Mammary epithelial cell (primary cell): ENCODE measurements at regions not wholly inside any gene's neighbourhood (a gene's known extent, or its start where the extent isn't known, plus 50 kb on each side); places are given as distances from the start of the nearest gene placed in this dataset.

ENCODE experiments used
- EZH2 ChIP-seq: IDR thresholded peaks from 2 replicates; pipeline ENCODE4 v1.6.1; 2012; ENCODE audit warnings: low read length, inconsistent platforms, borderline replicate concordance
- TF ChIP-seq, protein P1 (sequence below), 2 donors: IDR thresholded peaks in 1 of 2; conservative IDR thresholded peaks in 1 of 2; 2 replicates each; pipeline ENCODE4 v1.5.1; 2011 to 2012; ENCODE audit warnings: inconsistent platforms in 2 of 2, low read length in 2 of 2, mild to moderate bottlenecking in 2 of 2, control low read depth in 1 of 2, low read depth in 1 of 2; ENCODE audit not compliant: insufficient read depth in 1 of 2; ENCODE audit errors: extremely low read depth in 1 of 2

DNA sequence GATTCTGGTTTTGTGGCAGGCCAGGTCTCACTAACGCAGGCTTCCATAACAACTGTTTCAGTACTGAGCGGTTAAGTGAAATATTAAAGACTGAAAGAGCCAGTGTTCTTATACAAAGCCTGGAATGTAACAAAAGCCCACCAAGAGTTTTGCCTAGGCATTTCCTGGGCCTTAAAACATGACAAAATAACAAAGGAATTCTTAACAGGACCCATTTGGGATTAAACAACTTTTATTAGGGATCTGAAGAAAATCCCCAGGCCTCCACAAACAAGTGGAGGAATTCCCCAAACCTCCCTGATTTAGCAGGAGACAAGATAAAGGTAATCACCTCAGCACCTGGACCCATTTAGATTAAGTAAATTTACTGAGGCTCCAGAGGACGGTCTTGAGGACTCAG, 799.7 kb upstream of the SPRY2 start:
- TF ChIP-seq, protein P1, sequence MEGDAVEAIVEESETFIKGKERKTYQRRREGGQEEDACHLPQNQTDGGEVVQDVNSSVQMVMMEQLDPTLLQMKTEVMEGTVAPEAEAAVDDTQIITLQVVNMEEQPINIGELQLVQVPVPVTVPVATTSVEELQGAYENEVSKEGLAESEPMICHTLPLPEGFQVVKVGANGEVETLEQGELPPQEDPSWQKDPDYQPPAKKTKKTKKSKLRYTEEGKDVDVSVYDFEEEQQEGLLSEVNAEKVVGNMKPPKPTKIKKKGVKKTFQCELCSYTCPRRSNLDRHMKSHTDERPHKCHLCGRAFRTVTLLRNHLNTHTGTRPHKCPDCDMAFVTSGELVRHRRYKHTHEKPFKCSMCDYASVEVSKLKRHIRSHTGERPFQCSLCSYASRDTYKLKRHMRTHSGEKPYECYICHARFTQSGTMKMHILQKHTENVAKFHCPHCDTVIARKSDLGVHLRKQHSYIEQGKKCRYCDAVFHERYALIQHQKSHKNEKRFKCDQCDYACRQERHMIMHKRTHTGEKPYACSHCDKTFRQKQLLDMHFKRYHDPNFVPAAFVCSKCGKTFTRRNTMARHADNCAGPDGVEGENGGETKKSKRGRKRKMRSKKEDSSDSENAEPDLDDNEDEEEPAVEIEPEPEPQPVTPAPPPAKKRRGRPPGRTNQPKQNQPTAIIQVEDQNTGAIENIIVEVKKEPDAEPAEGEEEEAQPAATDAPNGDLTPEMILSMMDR (conservative IDR thresholded peaks at IDR 0.05 in 1 of 2, IDR thresholded peaks at IDR 0.05 in 1 of 2; ENCODE audit: extremely low read depth in 1 of 2, insufficient read depth in 1 of 2, low read depth in 1 of 2, low read length in 2 of 2) = no peak
- no peak for TF ChIP-seq EZH2
